Activated CD4-positive, alpha-beta memory T cell treated with anti-CD3 and anti-CD28 coated beads for 36 hours (primary cell): ENCODE measurements at regions not wholly inside any gene's neighbourhood (a gene's known extent, or its start where the extent isn't known, plus 50 kb on each side); places are given as distances from the start of the nearest gene placed in this dataset.
"Not testable (repeated sequence)": the region's sequence is repeated elsewhere in the genome, so short reads cannot be mapped to it uniquely, and the experiment has no call there.

Source experiments
- CTCF ChIA-PET: fragments of 350-600 bp; sonication (Branson Sonifier 250); formaldehyde crosslinking; loops from one replicate; lab custom pipeline; 2021; ENCODE audit warnings: antibody characterized with exemption, inconsistent platforms; lab: Charles Lee
- POLR2A ChIA-PET: fragments of 350-600 bp; sonication (Branson Sonifier 250); formaldehyde crosslinking; loops from one replicate; lab custom pipeline; 2021; ENCODE audit warnings: antibody characterized with exemption; lab: Charles Lee
- DNase-seq: peaks from one replicate; pipeline ENCODE4 v3.0.0-alpha.2; 2020
- H3K27ac Mint-ChIP-seq: one replicate; pipeline ENCODE4 v1.8.0; 2021; ENCODE audit warnings: mixed read lengths
- H3K27me3 Mint-ChIP-seq: one replicate; pipeline ENCODE4 v1.8.0; 2021; ENCODE audit warnings: mixed read lengths
- H3K36me3 Mint-ChIP-seq: one replicate; pipeline ENCODE4 v1.8.0; 2021; ENCODE audit warnings: mixed read lengths
- H3K4me1 Mint-ChIP-seq: one replicate; pipeline ENCODE4 v1.8.0; 2021; ENCODE audit warnings: low read depth, mixed read lengths
- H3K4me3 Mint-ChIP-seq: one replicate; pipeline ENCODE4 v1.8.0; 2021; ENCODE audit warnings: mild to moderate bottlenecking, mixed read lengths
- H3K9me3 Mint-ChIP-seq: one replicate; pipeline ENCODE4 v1.8.0; 2021; ENCODE audit warnings: mixed read lengths
- intact Hi-C: fragments of 100-400 bp; cut with micrococcal nuclease; formaldehyde crosslinking; loops from one replicate; pipeline ENCODE4 v1.15.1; 2023

GRCh38 chr16:5222761-5223160 lies 125.2 kb upstream of the EEF2KMT start:
- Mint-ChIP-seq H3K9me3 (no peaks in the 10 kb centered on the region), H3K4me1 (no peaks in the 10 kb centered on the region), H3K36me3 (no peaks in the 10 kb centered on the region), H3K4me3 (no peak overlapping the region), H3K27ac (no peak overlapping the region), H3K27me3 (peaks cover 12% of the 10 kb centered on the region)
- intact Hi-C loops, result no loop called here
- ChIA-PET CTCF (no interaction called here), POLR2A (no interaction called here)
- DNase-seq, result no peak

GRCh38 chr16:5221831-5222230 lies 124.2 kb upstream of the EEF2KMT start:
- H3K36me3 Mint-ChIP-seq, H3K9me3 Mint-ChIP-seq, POLR2A ChIA-PET, DNase-seq, H3K4me1 Mint-ChIP-seq, H3K4me3 Mint-ChIP-seq, H3K27ac Mint-ChIP-seq, intact Hi-C loops, CTCF ChIA-PET: not testable (repeated sequence)
- peaks cover 17% of the 10 kb centered on the region for H3K27me3 Mint-ChIP-seq

GRCh38 chr16:5220705-5221104 lies 123.1 kb upstream of the EEF2KMT start:
- no peak overlapping the region for H3K4me3 Mint-ChIP-seq
- H3K27ac Mint-ChIP-seq, result no peak overlapping the region
- intact Hi-C loops, result no loop called here
- POLR2A ChIA-PET, result no interaction called here
- no peaks in the 10 kb centered on the region for H3K9me3 Mint-ChIP-seq
- H3K36me3 Mint-ChIP-seq, result no peaks in the 10 kb centered on the region
- H3K4me1 Mint-ChIP-seq, result no peaks in the 10 kb centered on the region
- CTCF ChIA-PET, result no interaction called here
- DNase-seq, result no peak
- H3K27me3 Mint-ChIP-seq, result peaks cover 21% of the 10 kb centered on the region

- intact Hi-C loops, result no loop called here
- H3K4me1 Mint-ChIP-seq, result no peaks in the 10 kb centered on the region
- ChIA-PET CTCF (no interaction called here), POLR2A (no interaction called here)
- H3K27ac Mint-ChIP-seq, result no peak overlapping the region
- H3K36me3 Mint-ChIP-seq, result no peaks in the 10 kb centered on the region
- H3K9me3 Mint-ChIP-seq, result no peaks in the 10 kb centered on the region
- peaks cover 18% of the 10 kb centered on the region for H3K27me3 Mint-ChIP-seq
- no peak for DNase-seq
- no peak overlapping the region for H3K4me3 Mint-ChIP-seq
These were observed 119.0 kb upstream of the EEF2KMT start for GRCh38 chr16:5216441-5217080.

GRCh38 chr16:5215901-5216300 lies 118.3 kb upstream of the EEF2KMT start:
- POLR2A ChIA-PET, result no interaction called here
- no peaks in the 10 kb centered on the region for H3K9me3 Mint-ChIP-seq
- intact Hi-C loops, result no loop called here
- DNase-seq, result no peak
- H3K36me3 Mint-ChIP-seq, result no peaks in the 10 kb centered on the region
- CTCF ChIA-PET, result no interaction called here
- no peak overlapping the region for H3K4me3 Mint-ChIP-seq
- no peaks in the 10 kb centered on the region for H3K4me1 Mint-ChIP-seq
- H3K27me3 Mint-ChIP-seq, result peaks cover 18% of the 10 kb centered on the region
- no peak overlapping the region for H3K27ac Mint-ChIP-seq

GRCh38 chr16:5214466-5214865 lies 116.9 kb upstream of the EEF2KMT start:
- no peaks in the 10 kb centered on the region for H3K4me1 Mint-ChIP-seq
- no peak for DNase-seq
- ChIA-PET CTCF (no interaction called here), POLR2A (no interaction called here)
- H3K27me3 Mint-ChIP-seq, result peaks cover 18% of the 10 kb centered on the region
- H3K9me3 Mint-ChIP-seq, result no peaks in the 10 kb centered on the region
- H3K27ac Mint-ChIP-seq, result no peak overlapping the region
- no peaks in the 10 kb centered on the region for H3K36me3 Mint-ChIP-seq
- intact Hi-C loops, result no loop called here
- H3K4me3 Mint-ChIP-seq, result no peak overlapping the region

- H3K27me3 Mint-ChIP-seq, result peaks cover 18% of the 10 kb centered on the region
- DNase-seq, intact Hi-C loops, H3K4me1 Mint-ChIP-seq, H3K4me3 Mint-ChIP-seq, H3K36me3 Mint-ChIP-seq, H3K27ac Mint-ChIP-seq, POLR2A ChIA-PET, H3K9me3 Mint-ChIP-seq, CTCF ChIA-PET: not testable (repeated sequence)
These were observed 114.9 kb upstream of the EEF2KMT start for GRCh38 chr16:5212501-5212900.

GRCh38 chr16:5207862-5208498 lies 110.4 kb upstream of the EEF2KMT start:
- H3K4me3 Mint-ChIP-seq, H3K9me3 Mint-ChIP-seq, POLR2A ChIA-PET, DNase-seq, H3K27ac Mint-ChIP-seq, intact Hi-C loops, H3K36me3 Mint-ChIP-seq, H3K4me1 Mint-ChIP-seq, H3K27me3 Mint-ChIP-seq, CTCF ChIA-PET: not testable (repeated sequence)

GRCh38 chr16:5207001-5207523 lies 109.5 kb upstream of the EEF2KMT start:
- Mint-ChIP-seq H3K9me3 (no peaks in the 10 kb centered on the region), H3K27ac (no peak overlapping the region), H3K4me1 (no peaks in the 10 kb centered on the region), H3K27me3 (no peaks in the 10 kb centered on the region), H3K4me3 (no peak overlapping the region), H3K36me3 (no peaks in the 10 kb centered on the region)
- DNase-seq, result no peak
- POLR2A ChIA-PET, result no interaction called here
- intact Hi-C loops, result no loop called here
- CTCF ChIA-PET, result no interaction called here

- ChIA-PET POLR2A (no interaction called here), CTCF (no interaction called here)
- H3K4me1 Mint-ChIP-seq, result no peaks in the 10 kb centered on the region
- DNase-seq, result no peak
- H3K36me3 Mint-ChIP-seq, result no peaks in the 10 kb centered on the region
- no peak overlapping the region for H3K4me3 Mint-ChIP-seq
- intact Hi-C loops, result no loop called here
- no peaks in the 10 kb centered on the region for H3K27me3 Mint-ChIP-seq
- H3K9me3 Mint-ChIP-seq, result no peaks in the 10 kb centered on the region
- no peak overlapping the region for H3K27ac Mint-ChIP-seq
These were observed 108.9 kb upstream of the EEF2KMT start for GRCh38 chr16:5206331-5206990.

GRCh38 chr16:5205361-5206040 lies 107.9 kb upstream of the EEF2KMT start:
- POLR2A ChIA-PET, result no interaction called here
- H3K4me3 Mint-ChIP-seq, result no peak overlapping the region
- no peaks in the 10 kb centered on the region for H3K27me3 Mint-ChIP-seq
- CTCF ChIA-PET, result no interaction called here
- H3K27ac Mint-ChIP-seq, result no peak overlapping the region
- H3K36me3 Mint-ChIP-seq, result no peaks in the 10 kb centered on the region
- no peaks in the 10 kb centered on the region for H3K9me3 Mint-ChIP-seq
- no peaks in the 10 kb centered on the region for H3K4me1 Mint-ChIP-seq
- intact Hi-C loops, result no loop called here
- no peak for DNase-seq

- H3K27ac Mint-ChIP-seq, H3K9me3 Mint-ChIP-seq, DNase-seq, H3K4me3 Mint-ChIP-seq, CTCF ChIA-PET, intact Hi-C loops, H3K4me1 Mint-ChIP-seq, H3K27me3 Mint-ChIP-seq, H3K36me3 Mint-ChIP-seq, POLR2A ChIA-PET: not testable (repeated sequence)
These were observed 106.1 kb upstream of the EEF2KMT start for GRCh38 chr16:5203675-5204074.
